Stimulated activated CD4-positive, alpha-beta T cell treated with anti-CD3 and anti-CD28 coated beads, Interleukin-15, amount 100 ng/mL, for 24 hours (primary cell): ENCODE measurements at regions not wholly inside any gene's neighbourhood (a gene's known extent, or its start where the extent isn't known, plus 50 kb on each side); places are given as distances from the start of the nearest gene placed in this dataset.
"Not testable (repeated sequence)": the region's sequence is repeated elsewhere in the genome, so short reads cannot be mapped to it uniquely, and the experiment has no call there.

Source experiments
- DNase-seq: peaks from one replicate; pipeline ENCODE4 v3.0.0-alpha.2; 2020

DNA sequence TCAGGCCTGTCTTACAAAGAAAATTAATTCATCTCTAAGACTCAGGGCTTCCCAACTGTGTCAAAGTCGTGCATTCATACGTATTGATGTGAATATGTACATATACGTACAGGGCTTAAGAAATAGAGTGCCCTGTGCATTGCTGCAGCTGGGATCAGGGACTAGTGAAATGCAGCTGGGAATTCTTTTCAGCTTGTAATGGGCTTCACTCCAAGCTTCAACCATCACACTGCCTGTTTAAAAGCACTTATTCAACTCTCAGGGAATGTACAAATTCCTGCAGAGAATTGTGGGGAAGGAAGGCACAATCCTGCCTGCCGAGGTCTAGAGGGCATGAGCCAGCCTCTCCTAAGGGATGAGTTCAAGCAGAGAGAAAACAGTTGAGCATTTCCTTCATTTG is 59.6 kb upstream of the MAN2A1 start:
- DNase-seq: no peak

- no peak for DNase-seq
These were observed 61.1 kb upstream of the MAN2A1 start for GRCh38 chr5:109628591-109628990.

- not testable (repeated sequence) for DNase-seq
These were observed 68.5 kb upstream of the MAN2A1 start for GRCh38 chr5:109621266-109621665.

DNA sequence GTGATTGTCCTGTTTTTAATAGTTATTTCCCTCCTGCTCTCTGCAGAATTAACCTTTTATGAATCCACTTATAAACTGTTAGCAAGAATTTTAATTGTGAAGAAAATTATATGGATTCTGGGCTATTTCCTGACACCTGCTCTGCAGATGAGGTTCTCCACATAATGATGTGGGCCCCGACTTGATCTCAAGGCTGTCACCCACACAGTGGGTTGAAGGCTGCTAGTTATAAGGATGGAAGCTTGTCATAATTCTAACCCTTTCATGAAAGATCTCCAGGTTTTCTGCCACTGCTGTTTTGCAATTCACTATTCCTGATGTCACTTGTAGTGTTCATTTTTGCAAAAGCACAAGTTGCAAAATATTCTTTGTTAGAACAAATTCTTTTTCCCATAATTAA is 69.1 kb upstream of the MAN2A1 start:
- no peak for DNase-seq

GRCh38 chr5:109619606-109620005 is 70.1 kb upstream of the MAN2A1 start:
- DNase-seq: no peak

GRCh38 chr5:109619021-109619460 is 70.7 kb upstream of the MAN2A1 start:
- DNase-seq: no peak

DNA sequence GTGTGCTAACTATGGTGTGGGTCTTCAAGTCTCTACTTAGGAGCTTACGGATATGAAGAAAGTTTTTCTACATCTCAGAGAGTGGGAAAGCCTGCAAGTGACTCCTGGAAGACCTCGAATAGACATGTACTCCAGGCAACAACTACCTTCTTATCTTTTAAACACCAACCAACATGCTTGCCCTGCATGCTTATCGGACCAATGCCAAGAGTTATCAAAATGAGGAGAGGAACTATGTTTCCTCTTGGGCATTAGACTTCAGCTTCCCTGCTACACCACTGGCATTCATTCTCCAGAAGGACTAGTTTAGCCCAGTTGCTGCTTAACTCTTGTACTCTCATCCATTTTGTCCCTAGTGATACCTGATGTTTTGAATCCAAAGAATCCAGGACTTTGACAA is 74.7 kb upstream of the MAN2A1 start:
- no peak for DNase-seq

DNA sequence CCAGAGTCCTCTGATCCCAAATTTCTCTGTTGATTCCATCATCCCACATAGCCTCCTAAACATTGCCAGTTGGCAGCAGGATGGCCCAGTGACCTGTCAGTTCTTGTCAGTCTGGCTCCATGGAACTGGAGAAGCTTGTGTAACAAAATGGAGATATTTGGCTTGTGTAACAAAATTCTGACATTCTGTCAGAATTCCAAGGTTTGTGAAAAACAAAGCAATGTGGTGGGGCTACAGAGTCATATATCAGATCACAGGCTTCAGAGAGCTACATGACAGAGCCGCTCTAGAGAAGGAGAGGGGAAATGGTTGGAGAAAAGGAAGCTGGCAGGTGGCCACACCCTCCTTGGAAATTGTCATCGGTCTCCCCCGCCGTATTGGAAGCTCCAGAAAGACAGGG is 75.4 kb upstream of the MAN2A1 start:
- DNase-seq: no peak

DNA sequence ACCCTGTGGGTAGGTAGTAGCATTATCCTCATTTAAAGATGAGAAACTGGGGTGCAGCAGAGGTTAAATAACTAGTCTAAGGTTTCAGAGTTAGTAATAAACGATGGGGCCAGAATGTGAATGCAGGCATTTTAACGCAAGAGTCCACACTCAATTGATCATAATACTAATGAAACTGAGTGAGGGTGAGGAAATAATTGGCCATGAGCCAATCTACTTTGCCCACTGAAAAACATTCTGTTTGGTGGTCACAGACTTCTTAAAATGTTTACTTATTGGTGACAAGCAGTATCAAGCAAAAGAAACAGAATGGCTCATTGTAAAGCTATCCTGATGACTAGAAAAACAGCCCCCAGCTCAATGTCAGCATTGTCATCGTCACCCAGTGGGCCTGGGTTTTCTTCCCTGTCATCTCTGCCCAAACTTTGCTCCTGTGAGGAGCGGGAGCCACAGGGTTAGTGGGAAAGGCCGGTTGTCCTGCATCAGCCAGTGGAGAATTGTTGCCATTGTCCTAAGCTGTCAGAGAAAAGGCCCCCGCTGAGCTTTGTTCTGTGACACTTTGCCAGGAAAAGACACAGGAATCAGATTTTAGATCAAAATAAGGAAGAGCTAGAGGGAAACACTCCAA is 77.3 kb upstream of the MAN2A1 start:
- DNase-seq: no peak

GRCh38 chr5:109611505-109611904 is 78.2 kb upstream of the MAN2A1 start:
- DNase-seq: no peak

DNA sequence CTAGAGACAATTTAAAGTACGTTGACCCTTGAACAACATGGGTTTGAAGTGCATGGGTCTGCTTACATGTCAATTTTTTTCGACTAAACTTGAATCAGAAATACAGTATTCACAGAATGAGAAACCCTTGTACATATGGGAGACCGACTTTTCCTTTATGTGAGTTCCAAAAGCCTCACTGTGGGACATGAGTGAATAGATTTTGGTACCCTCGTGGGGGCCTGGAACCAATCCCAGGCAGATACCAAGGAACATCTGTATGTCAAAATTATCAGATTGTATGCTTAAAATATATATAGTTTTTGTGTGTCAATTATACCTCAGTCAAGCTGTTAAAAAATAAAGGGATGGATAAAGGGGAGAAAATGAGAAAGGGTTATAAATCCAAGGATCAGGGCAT is 78.7 kb upstream of the MAN2A1 start:
- DNase-seq: no peak

DNA sequence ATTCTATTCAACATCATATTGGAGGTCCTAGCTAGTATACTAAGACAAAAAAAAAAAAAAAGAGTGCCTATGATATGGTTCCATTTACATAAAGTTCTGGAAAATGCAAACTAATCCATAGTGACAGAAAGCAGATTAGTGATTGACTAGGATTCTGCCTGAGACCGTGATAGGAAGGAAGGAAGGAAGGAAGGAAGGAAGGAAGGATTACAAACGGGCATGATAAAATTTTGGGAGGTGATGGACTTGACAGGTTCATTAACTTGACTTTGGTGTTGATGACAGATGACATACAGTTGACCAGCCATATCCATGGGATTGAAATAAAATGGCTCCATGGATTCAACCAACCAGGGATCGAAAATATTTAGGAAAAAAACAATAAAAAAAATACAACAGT is 79.1 kb upstream of the MAN2A1 start:
- DNase-seq: no peak

DNA sequence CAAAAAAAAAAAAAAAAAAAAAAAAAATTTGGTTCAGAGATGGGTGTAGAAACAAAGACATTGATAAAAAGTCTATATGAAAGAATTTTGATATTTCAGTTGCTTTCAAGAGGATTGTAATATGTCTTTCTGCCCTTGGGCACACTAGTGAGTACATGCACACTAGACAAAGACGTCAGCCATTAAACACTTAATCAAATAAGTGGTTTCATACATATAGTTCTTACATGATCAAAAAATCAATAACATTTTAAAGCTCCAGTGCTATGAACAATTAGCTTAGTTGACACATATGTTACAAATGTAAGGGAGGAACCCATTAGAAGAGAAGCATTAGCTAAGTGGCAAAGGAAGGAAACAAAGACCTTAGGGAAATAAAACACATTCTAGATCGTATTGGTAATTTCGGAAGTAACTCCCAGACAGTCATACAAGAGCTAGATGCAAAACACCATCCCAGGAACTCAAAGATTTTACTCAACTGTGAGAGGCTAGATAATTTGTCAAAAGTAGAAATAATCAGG is 84.5 kb upstream of the MAN2A1 start:
- no peak for DNase-seq

- no peak for DNase-seq
These were observed 85.0 kb upstream of the MAN2A1 start for GRCh38 chr5:109604758-109605157.

DNA sequence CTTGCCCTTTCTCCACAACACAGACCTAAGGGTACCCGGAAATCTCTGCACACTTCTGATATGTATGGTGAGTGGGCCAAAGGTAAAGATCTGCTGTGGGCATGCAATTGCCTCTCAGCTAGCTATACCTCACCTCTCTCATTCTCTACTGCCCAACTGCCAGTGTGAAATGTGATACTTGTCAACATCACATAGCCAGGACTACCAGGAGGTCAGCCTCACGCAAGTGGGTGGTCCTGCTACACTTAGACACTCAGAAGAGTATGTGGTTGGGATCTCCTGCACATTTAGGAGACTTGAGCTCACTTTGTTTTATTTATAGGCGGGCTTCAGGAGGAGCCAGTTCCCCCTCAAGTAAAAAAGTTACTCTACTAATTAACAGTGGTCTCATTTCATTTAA is 88.0 kb upstream of the MAN2A1 start:
- DNase-seq: no peak

DNA sequence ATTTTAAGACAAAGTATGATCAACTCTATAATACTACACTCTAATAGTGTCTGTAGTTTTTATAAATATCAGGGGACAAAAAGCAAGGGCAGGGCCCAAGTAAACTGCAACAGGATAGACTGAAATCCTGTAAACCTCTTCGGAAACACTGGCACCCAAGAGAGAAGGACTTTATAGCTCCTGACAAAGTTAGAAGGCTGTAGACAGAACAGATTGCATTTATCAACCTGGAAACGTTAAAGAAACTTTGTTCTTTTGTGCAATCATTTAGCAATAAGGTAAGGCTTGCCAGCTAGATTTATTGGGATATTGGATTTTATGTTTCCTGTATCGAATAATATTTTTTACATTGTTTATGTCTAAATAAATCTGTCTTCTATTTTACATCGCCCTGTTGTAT is 91.8 kb upstream of the MAN2A1 start:
- no peak for DNase-seq

DNA sequence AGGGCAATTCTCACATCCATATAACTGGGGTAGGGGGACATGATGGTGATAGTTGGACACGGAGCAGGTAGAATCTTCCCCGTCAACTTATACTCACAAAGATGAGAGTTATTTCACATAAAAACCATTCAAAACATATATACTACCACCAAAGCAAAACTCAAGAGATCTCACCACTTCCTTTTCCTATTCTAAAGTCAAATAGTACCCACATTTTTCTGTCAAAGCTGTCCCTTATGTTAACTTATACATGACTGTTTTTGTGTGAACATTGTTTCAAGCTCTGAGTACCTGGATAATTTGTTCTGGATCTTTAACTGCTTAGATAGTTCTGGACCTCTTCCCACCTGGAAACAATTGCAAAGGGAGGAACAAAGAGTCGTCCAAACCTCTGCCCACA is 95.5 kb upstream of the MAN2A1 start:
- DNase-seq: no peak

GRCh38 chr5:109590799-109591198 is 98.9 kb upstream of the MAN2A1 start:
- no peak for DNase-seq

DNA sequence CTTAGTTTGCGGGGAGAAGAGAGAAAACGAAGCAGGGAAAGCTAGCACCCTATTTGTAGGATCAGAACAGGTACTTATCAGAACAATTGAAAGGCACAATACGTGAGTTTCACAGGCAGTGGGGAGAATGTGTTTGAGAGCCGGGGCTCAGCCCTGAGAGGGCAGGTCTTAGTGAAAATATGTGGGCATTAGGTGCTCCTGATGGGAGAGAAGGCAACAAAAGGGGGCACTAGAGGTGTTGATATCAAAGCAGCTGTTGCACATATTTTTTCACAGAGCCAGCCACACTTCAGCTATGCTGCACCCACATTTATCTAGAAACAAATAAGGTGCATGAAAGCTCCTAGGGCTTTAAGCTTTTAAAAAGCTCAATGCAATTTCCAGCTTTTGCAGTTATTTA is 99.7 kb upstream of the MAN2A1 start:
- no peak for DNase-seq

- no peak for DNase-seq
These were observed 100.5 kb upstream of the MAN2A1 start for GRCh38 chr5:109589239-109589638.

GRCh38 chr5:109588281-109589035 is 101.3 kb upstream of the MAN2A1 start:
- no peak for DNase-seq

DNA sequence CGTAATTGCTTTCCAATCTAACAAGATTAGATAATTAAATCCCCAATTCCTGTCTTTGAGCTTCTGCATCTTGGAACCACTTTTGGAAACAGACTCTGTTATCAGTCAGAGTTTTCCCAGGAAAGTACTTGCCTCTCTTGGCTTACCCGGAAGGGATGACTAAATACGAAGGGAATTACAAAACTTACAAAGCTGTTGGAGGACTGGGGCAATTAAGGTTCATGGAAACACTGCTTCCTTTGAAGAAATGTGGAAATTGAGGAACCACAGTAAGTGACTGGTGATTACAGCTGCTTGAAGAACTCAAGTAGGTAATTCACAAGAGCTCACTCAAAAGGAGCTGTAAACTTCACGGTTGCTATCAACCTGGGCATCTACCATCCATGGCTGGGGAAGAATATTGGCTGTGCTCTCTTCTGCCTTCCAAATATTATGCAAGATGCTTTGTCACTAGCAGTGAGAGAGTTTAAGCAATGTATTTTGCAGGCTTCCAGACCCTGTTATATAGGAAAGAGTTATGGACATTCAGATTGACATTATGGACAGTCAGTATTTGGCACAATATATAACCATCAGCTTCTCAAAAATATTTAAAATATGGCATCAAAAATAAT is 104.6 kb upstream of the MAN2A1 start:
- DNase-seq: no peak

DNA sequence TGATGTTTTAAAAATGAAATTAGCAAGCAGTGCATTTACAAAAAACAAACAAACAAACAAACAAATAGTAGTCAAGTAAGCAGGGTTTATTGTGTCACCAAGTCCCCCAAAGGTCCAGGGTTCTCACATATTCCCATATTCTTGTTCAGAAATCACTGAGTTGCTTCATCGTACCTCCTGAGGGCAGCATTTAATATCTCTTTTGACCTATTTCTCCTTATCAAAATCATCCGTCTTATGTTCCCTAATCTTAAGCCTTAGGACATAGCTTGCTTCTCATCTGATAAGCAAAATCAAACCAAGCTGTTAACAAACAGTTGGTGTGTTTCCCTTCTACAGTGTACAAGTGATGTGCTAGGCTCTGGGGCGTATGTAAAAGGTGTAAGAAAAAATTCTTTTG is 109.5 kb upstream of the MAN2A1 start:
- DNase-seq: no peak

GRCh38 chr5:109575506-109575905 is 114.2 kb upstream of the MAN2A1 start:
- no peak for DNase-seq
